Peyer's patch (tissue), 4 donors: ENCODE measurements at regions not wholly inside any gene's neighbourhood (a gene's known extent, or its start where the extent isn't known, plus 50 kb on each side); places are given as distances from the start of the nearest gene placed in this dataset.

Experiments used
- DNase-seq, 3 donors: peaks; one replicate each; pipeline ENCODE4 v3.0.0-alpha.2; 2017 to 2019
- H3K27ac ChIP-seq, 4 donors: fragments of 200-600 bp; sonication (generic); one replicate each; pipeline ENCODE4 v1.5.1; 2016 to 2019
- H3K27me3 ChIP-seq, 2 donors: fragments of 200-600 bp; sonication (generic); one replicate each; pipeline ENCODE4 v1.5.1; 2019
- H3K36me3 ChIP-seq, 3 donors: fragments of 200-600 bp; sonication (generic); one replicate each; pipeline ENCODE4 v1.5.1; 2016 to 2019
- H3K4me1 ChIP-seq, 4 donors: fragments of 200-600 bp; sonication (generic); one replicate each; pipeline ENCODE4 v1.5.1; 2016 to 2019
- H3K4me3 ChIP-seq, 4 donors: fragments of 200-600 bp; sonication (generic); 1 replicate in 3 of 4; 2 replicates in 1 of 4; pipeline ENCODE4 v1.5.1; 2016 to 2019; ENCODE audit warnings: mild to moderate bottlenecking in 1 of 4
- H3K9me3 ChIP-seq, 4 donors: fragments of 200-600 bp; sonication (generic); one replicate each; pipeline ENCODE4 v1.5.1; 2016 to 2019; ENCODE audit warnings: mild to moderate bottlenecking in 1 of 4
- CTCF ChIP-seq, 6 experiments: fragments of 450-650 bp in 4 of 6; fragments of 200-600 bp in 2 of 6; sonication (generic) in 1 of 6; IDR thresholded peaks; one replicate each; pipeline ENCODE4 v1.5.1; 2017 to 2019; ENCODE audit warnings: antibody characterized with exemption in 6 of 6, mild to moderate bottlenecking in 3 of 6, moderate library complexity in 1 of 6
- POLR2A ChIP-seq, 2 donors: fragments of 450-650 bp; IDR thresholded peaks; one replicate each; pipeline ENCODE4 v1.5.1; 2017; ENCODE audit warnings: antibody characterized with exemption in 2 of 2, mild to moderate bottlenecking in 2 of 2, moderate library complexity in 2 of 2

- no peaks in the 10 kb centered on the region for H3K9me3 ChIP-seq
- H3K36me3 ChIP-seq: no peaks in the 10 kb centered on the region
- DNase-seq: no peak
- H3K4me3 ChIP-seq: no peak overlapping the region
- TF ChIP-seq CTCF (IDR thresholded peaks at IDR 0.05) (no peak), POLR2A (IDR thresholded peaks at IDR 0.05) (no peak)
- no peaks in the 10 kb centered on the region for H3K4me1 ChIP-seq
- no peak overlapping the region for H3K27ac ChIP-seq
- no peaks in the 10 kb centered on the region for H3K27me3 ChIP-seq
Measured at GRCh38 chr4:179272282-179272681, 1830.0 kb upstream of the AGA start.

GRCh38 chr4:179278647-179279046, 1836.4 kb upstream of the AGA start:
- H3K4me1 ChIP-seq: no peaks in the 10 kb centered on the region
- H3K9me3 ChIP-seq: no peaks in the 10 kb centered on the region
- no peaks in the 10 kb centered on the region for H3K36me3 ChIP-seq
- H3K27me3 ChIP-seq: no peaks in the 10 kb centered on the region
- no peak overlapping the region for H3K27ac ChIP-seq
- no peak overlapping the region for H3K4me3 ChIP-seq
- no peak for TF ChIP-seq POLR2A (IDR thresholded peaks at IDR 0.05)
- no peak for TF ChIP-seq CTCF (IDR thresholded peaks at IDR 0.05)
- no peak for DNase-seq

- no peak overlapping the region for H3K4me3 ChIP-seq
- H3K27me3 ChIP-seq: no peaks in the 10 kb centered on the region
- no peaks in the 10 kb centered on the region for H3K4me1 ChIP-seq
- no peak overlapping the region for H3K27ac ChIP-seq
- no peak for DNase-seq
- no peak for TF ChIP-seq POLR2A (IDR thresholded peaks at IDR 0.05)
- H3K36me3 ChIP-seq: no peaks in the 10 kb centered on the region
- H3K9me3 ChIP-seq: no peaks in the 10 kb centered on the region
Measured at GRCh38 chr4:179285696-179286095, 1843.5 kb upstream of the AGA start.

- no peak overlapping the region for H3K27ac ChIP-seq
- H3K9me3 ChIP-seq: no peaks in the 10 kb centered on the region
- H3K4me3 ChIP-seq: no peak overlapping the region
- DNase-seq: no peak
- no peaks in the 10 kb centered on the region for H3K36me3 ChIP-seq
- TF ChIP-seq CTCF (IDR thresholded peaks at IDR 0.05) (no peak), POLR2A (IDR thresholded peaks at IDR 0.05) (no peak)
- H3K4me1 ChIP-seq: no peaks in the 10 kb centered on the region
- H3K27me3 ChIP-seq: no peaks in the 10 kb centered on the region
Measured at GRCh38 chr4:179291657-179292056, 1849.4 kb upstream of the AGA start.

GRCh38 chr4:179292468-179292867, 1850.2 kb upstream of the AGA start:
- no peaks in the 10 kb centered on the region for H3K4me1 ChIP-seq
- H3K27me3 ChIP-seq: no peaks in the 10 kb centered on the region
- no peak for TF ChIP-seq CTCF (IDR thresholded peaks at IDR 0.05)
- no peak for TF ChIP-seq POLR2A (IDR thresholded peaks at IDR 0.05)

GRCh38 chr4:179307297-179308136, 1865.3 kb upstream of the AGA start:
- DNase-seq: peak in 1 of 3 donors; percentile 46
- no peaks in the 10 kb centered on the region for H3K4me1 ChIP-seq
- TF ChIP-seq POLR2A (IDR thresholded peaks at IDR 0.05): no peak
- TF ChIP-seq CTCF (IDR thresholded peaks at IDR 0.05): peak in 4 of 6 experiments; percentile 30 to 56 (median 54)
- H3K4me3 ChIP-seq: no peak overlapping the region
- H3K9me3 ChIP-seq: no peaks in the 10 kb centered on the region
- H3K27me3 ChIP-seq: no peaks in the 10 kb centered on the region
- no peak overlapping the region for H3K27ac ChIP-seq
- H3K36me3 ChIP-seq: no peaks in the 10 kb centered on the region

More at GRCh38 chr4:179292468-179292867, 1850.2 kb upstream of the AGA start:
- no peaks in the 10 kb centered on the region for H3K9me3 ChIP-seq
- no peak overlapping the region for H3K4me3 ChIP-seq
- H3K36me3 ChIP-seq: no peaks in the 10 kb centered on the region
- DNase-seq: no peak
- no peak overlapping the region for H3K27ac ChIP-seq
